Ovary (tissue), 7 donors: ENCODE measurements at regions not wholly inside any gene's neighbourhood (a gene's known extent, or its start where the extent isn't known, plus 50 kb on each side); places are given as distances from the start of the nearest gene placed in this dataset.

Experiments
- DNase-seq, 5 donors: peaks; one replicate each; pipeline ENCODE4 v3.0.0-alpha.2; 2019 to 2020
- H3K27ac ChIP-seq, 2 donors: fragments of 200-600 bp; one replicate each; pipeline versions ENCODE4 v1.5.1 to v1.8.0; 2019 to 2022
- H3K27me3 ChIP-seq: fragments of 200-600 bp; one replicate; pipeline ENCODE4 v1.8.0; 2022
- H3K36me3 ChIP-seq: fragments of 200-600 bp; sonication (generic); one replicate; pipeline ENCODE4 v1.5.1; 2019
- H3K4me1 ChIP-seq: one replicate; pipeline ENCODE4 v1.8.1; 2013; ENCODE audit warnings: mild to moderate bottlenecking, moderate library complexity; ENCODE audit not compliant: insufficient read depth
- H3K4me3 ChIP-seq: fragments of 200-600 bp; sonication (generic); one replicate; pipeline ENCODE4 v1.5.1; 2017
- H3K9me3 ChIP-seq, 2 donors: fragments of 200-600 bp in 1 of 2; sonication (generic) in 1 of 2; one replicate each; pipeline versions ENCODE4 v1.5.1 to v1.8.1; 2013 to 2019; ENCODE audit warnings: mild to moderate bottlenecking in 1 of 2, moderate library complexity in 1 of 2
- EP300 ChIP-seq: sonication (generic); formaldehyde crosslinking; IDR thresholded peaks from one replicate; pipeline ENCODE4 v1.6.1; 2017; ENCODE audit warnings: antibody characterized with exemption
- POLR2A ChIP-seq: fragments of 450-650 bp; IDR thresholded peaks from one replicate; pipeline ENCODE4 v1.6.1; 2017; ENCODE audit warnings: antibody characterized with exemption, mild to moderate bottlenecking, moderate library complexity
- WGBS, 3 donors: extraction: QIAGEN DNeasy Blood & Tissue Kit in 1 of 3; methylation state at CpG; one replicate each; pipeline versions ENCODE4 v1.1.5 to v1.1.7; 2013 to 2017; 5-methylcytosine and 5-hydroxymethylcytosine counted together
- intact Hi-C, 4 donors: fragments of 100-400 bp; cut with DNase I; formaldehyde crosslinking; loops; one replicate each; pipeline versions ENCODE4 v1.11.0 to v1.15.1; 2022 to 2023
- TF ChIP-seq, protein P1 (sequence below), 3 donors: fragments of 450-650 bp in 2 of 3; fragments of 200-600 bp in 1 of 3; IDR thresholded peaks; one replicate each; pipeline versions ENCODE4 v1.5.1 to v1.8.0; 2016 to 2022; ENCODE audit warnings: antibody characterized with exemption in 3 of 3, mild to moderate bottlenecking in 1 of 3
- donor health status: DM: no; HTN: no; CAD: no; lungs with moderate emphysema.
- donor health status: DM: no; HTN: no; CAD: no.
- donor health status: Bipolar disorder and iron deficiency.
- donor health status: DM: no; HTN: no; CAD: no.
- donor health status: DM: yes; HTN: yes; CAD: no.

DNA sequence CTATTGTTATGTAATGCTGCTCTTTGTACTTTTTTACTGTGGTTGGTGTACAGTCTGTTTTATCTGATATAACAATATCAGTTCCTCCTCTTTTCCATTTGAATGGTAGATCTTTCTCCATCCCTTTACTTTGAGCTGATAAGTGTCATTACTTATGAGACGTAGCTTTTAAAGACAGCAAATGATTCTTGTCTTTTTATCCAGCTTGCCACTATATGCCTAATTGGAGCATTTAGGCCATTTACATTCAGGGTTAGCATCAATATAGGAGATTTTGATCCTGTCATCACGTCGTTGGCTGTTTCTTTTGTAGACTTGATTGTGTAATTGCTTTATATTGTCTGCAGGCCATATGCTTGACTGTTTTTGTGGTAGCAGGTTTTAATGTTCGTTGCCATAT lies 894.2 kb upstream of the ATXN8OS start:
- TF ChIP-seq, protein P1, sequence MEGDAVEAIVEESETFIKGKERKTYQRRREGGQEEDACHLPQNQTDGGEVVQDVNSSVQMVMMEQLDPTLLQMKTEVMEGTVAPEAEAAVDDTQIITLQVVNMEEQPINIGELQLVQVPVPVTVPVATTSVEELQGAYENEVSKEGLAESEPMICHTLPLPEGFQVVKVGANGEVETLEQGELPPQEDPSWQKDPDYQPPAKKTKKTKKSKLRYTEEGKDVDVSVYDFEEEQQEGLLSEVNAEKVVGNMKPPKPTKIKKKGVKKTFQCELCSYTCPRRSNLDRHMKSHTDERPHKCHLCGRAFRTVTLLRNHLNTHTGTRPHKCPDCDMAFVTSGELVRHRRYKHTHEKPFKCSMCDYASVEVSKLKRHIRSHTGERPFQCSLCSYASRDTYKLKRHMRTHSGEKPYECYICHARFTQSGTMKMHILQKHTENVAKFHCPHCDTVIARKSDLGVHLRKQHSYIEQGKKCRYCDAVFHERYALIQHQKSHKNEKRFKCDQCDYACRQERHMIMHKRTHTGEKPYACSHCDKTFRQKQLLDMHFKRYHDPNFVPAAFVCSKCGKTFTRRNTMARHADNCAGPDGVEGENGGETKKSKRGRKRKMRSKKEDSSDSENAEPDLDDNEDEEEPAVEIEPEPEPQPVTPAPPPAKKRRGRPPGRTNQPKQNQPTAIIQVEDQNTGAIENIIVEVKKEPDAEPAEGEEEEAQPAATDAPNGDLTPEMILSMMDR (IDR thresholded peaks at IDR 0.05) = no peak
- TF ChIP-seq EP300 (no peak), POLR2A (no peak)
- no peak for DNase-seq
- Histone ChIP-seq H3K4me1 (no peaks in the 10 kb centered on the region), H3K4me3 (no peak overlapping the region), H3K27me3 (no peaks in the 10 kb centered on the region), H3K9me3 (no peaks in the 10 kb centered on the region), H3K36me3 (no peaks in the 10 kb centered on the region), H3K27ac (no peak overlapping the region)
- intact Hi-C loops = no loop called here
- WGBS, 3 donors = 40 to 47% (median 41%) methylated on average over 4 of the region's 4 CpGs

DNA sequence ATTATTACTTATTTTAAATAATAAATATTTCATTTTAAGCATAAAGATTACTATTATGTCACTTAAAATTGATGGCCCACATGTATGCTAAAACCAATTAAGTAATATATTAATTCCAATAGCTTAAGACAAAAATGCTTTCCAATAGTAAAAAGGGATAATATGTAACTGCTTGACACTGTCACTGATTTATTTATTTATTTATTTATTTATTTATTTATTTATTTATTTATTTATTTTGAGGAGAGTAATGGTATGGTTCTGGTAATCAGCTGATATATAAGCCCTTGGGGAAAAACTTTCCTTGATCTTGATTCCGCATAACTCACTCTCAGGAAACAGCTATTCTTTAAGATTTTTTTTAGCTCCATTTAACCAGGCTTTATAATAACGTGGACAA lies 903.0 kb upstream of the ATXN8OS start:
- TF ChIP-seq POLR2A (no peak), EP300 (no peak)
- TF ChIP-seq, protein P1 (IDR thresholded peaks at IDR 0.05) = no peak
- no peaks in the 10 kb centered on the region for H3K9me3 ChIP-seq
- DNase-seq = no peak
- 29 to 80% (median 46%) methylated on average over 2 of the region's 2 CpGs for WGBS, 3 donors
- H3K4me3 ChIP-seq = no peak overlapping the region
- intact Hi-C loops = no loop called here
- H3K36me3 ChIP-seq = no peaks in the 10 kb centered on the region
- no peaks in the 10 kb centered on the region for H3K4me1 ChIP-seq
- no peak overlapping the region for H3K27ac ChIP-seq
- no peaks in the 10 kb centered on the region for H3K27me3 ChIP-seq

DNA sequence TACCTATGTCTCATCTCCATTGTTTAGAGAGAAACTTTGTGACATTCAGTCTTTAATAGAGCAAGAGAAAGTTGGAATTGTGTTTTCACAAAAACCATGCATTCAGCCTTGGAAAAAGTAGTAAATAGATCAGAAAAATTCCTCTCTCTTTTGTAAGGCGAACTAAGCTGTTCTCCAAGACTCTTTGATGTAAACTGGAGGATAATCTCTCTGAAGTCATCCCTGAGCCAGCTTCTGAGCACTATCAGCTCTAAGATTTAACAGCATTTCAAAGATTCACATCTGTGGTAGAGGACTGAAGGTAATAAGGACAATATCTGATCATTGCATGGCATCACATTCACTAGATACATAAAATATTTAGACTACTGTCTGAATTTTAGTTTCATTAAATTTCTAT lies 904.6 kb upstream of the ATXN8OS start:
- TF ChIP-seq, protein P1 (IDR thresholded peaks at IDR 0.05) = no peak
- TF ChIP-seq POLR2A (no peak), EP300 (no peak)
- H3K27ac ChIP-seq = no peak overlapping the region
- no peak for DNase-seq
- no peaks in the 10 kb centered on the region for H3K27me3 ChIP-seq
- intact Hi-C loops = no loop called here
- 54 to 66% (median 64%) methylated on average over 1 of the region's 1 CpG for WGBS, 3 donors
- no peaks in the 10 kb centered on the region for H3K4me1 ChIP-seq
- H3K4me3 ChIP-seq = no peak overlapping the region
- no peaks in the 10 kb centered on the region for H3K36me3 ChIP-seq
- no peaks in the 10 kb centered on the region for H3K9me3 ChIP-seq

DNA sequence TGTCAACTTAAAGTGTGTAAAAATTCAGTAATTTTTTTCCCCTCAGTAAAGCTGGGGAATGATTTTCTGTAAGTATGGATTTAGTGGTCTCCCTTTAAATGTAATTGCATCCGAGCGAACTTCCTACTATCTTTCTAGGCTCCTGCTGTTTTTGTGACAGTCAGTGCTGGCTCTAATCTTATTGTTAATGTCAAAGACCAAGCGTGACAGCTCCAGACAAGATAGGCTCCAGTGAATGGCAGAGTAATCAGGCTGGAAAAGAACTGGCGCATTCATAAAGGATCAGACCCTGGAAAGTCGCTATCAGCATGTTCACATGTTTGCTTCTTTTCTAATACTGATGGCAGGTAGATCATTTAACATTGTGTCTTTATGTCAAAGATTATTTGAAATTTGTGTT lies 908.0 kb upstream of the ATXN8OS start:
- WGBS, 3 donors = 63% methylated on average over 5 of the region's 5 CpGs
- no peaks in the 10 kb centered on the region for H3K4me1 ChIP-seq
- H3K27me3 ChIP-seq = no peaks in the 10 kb centered on the region
- no peaks in the 10 kb centered on the region for H3K9me3 ChIP-seq
- no peak for DNase-seq
- H3K4me3 ChIP-seq = no peak overlapping the region
- no peak overlapping the region for H3K27ac ChIP-seq
- H3K36me3 ChIP-seq = no peaks in the 10 kb centered on the region
- intact Hi-C loops = no loop called here
- no peak for TF ChIP-seq EP300
- TF ChIP-seq, protein P1 (IDR thresholded peaks at IDR 0.05) = no peak
- TF ChIP-seq POLR2A = no peak

DNA sequence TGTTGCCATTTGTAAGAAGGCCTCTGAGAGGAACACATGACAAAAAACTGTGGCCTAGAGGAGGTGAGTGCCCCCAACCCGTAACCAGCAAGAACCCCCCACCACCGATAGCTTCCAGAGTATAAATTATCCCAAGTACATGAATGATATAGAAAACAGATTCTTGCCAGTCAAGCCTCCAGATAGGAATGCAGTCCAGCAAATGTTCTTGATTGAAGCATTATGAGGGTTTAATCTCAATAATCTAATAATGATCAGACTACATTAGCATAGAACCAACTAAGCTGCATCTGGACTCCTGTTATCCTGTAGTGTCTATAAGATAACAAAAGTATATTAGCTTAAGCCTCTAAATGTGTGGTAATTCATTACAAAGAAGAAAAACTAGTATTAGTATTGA lies 908.9 kb upstream of the ATXN8OS start:
- intact Hi-C loops = no loop called here
- Histone ChIP-seq H3K4me1 (no peaks in the 10 kb centered on the region), H3K27me3 (no peaks in the 10 kb centered on the region), H3K9me3 (no peaks in the 10 kb centered on the region), H3K4me3 (no peak overlapping the region), H3K27ac (no peak overlapping the region), H3K36me3 (no peaks in the 10 kb centered on the region)
- WGBS, 3 donors = 79 to 98% (median 89%) methylated on average over 2 of the region's 2 CpGs
- TF ChIP-seq EP300 = no peak
- no peak for TF ChIP-seq POLR2A
- TF ChIP-seq, protein P1 (IDR thresholded peaks at IDR 0.05) = no peak
- no peak for DNase-seq
